ENCODE measurements at regions not wholly inside any gene's neighbourhood (a gene's known extent, or its start where the extent isn't known, plus 50 kb on each side); places are given as distances from the start of the nearest gene placed in this dataset.

- H3K27ac ChIP-seq, result no peak overlapping the region
- H3K27me3 ChIP-seq, result no peaks in the 10 kb centered on the region
- no peak overlapping the region for H3K4me3 ChIP-seq
- H3K36me3 ChIP-seq, result no peaks in the 10 kb centered on the region
- no peak for DNase-seq
- intact Hi-C loops (cut with DNase I), result no loop called here
- H3K9me3 ChIP-seq, result no peaks in the 10 kb centered on the region
- H3K4me1 ChIP-seq (ENCODE audit: insufficient read depth), result no peaks in the 10 kb centered on the region
- TF ChIP-seq EP300 (IDR thresholded peaks at IDR 0.05) (no peak), CTCF (IDR thresholded peaks at IDR 0.05) (no peak), POLR2A (IDR thresholded peaks at IDR 0.05) (no peak)
Measured at GRCh38 chr6:137357948-137358266, 136.3 kb downstream of the OLIG3 start.

- TF ChIP-seq CTCF (IDR thresholded peaks at IDR 0.05) (no peak), EP300 (IDR thresholded peaks at IDR 0.05) (no peak), POLR2A (IDR thresholded peaks at IDR 0.05) (no peak)
- Histone ChIP-seq H3K9me3 (no peaks in the 10 kb centered on the region), H3K4me1 (ENCODE audit: insufficient read depth) (no peaks in the 10 kb centered on the region), H3K27ac (no peak overlapping the region), H3K4me3 (no peak overlapping the region), H3K27me3 (no peaks in the 10 kb centered on the region), H3K36me3 (no peaks in the 10 kb centered on the region)
- intact Hi-C loops (cut with DNase I), result no loop called here
- WGBS, 3 donors, result 59 to 62% (median 60%) methylated on average over 14 of the region's 14 CpGs
- no peak for DNase-seq
Measured at GRCh38 chr6:137357263-137357947, 136.8 kb downstream of the OLIG3 start.

GRCh38 chr6:137353842-137354397, 134.7 kb upstream of the IFNGR1 start:
- no peak for TF ChIP-seq POLR2A (IDR thresholded peaks at IDR 0.05)
- TF ChIP-seq EP300 (IDR thresholded peaks at IDR 0.05), result no peak
- H3K4me3 ChIP-seq, result no peak overlapping the region
- no peaks in the 10 kb centered on the region for H3K9me3 ChIP-seq
- no peaks in the 10 kb centered on the region for H3K36me3 ChIP-seq
- 87 to 90% (median 88%) methylated on average over 7 of the region's 7 CpGs for WGBS, 3 donors
- no peak overlapping the region for H3K27ac ChIP-seq
- H3K4me1 ChIP-seq (ENCODE audit: insufficient read depth), result no peaks in the 10 kb centered on the region
- DNase-seq, result no peak
- no peaks in the 10 kb centered on the region for H3K27me3 ChIP-seq
- intact Hi-C loops (cut with DNase I), result no loop called here

GRCh38 chr6:137353346-137353745, 134.2 kb upstream of the IFNGR1 start:
- 62 to 76% (median 76%) methylated on average over 2 of the region's 2 CpGs for WGBS, 3 donors

More at GRCh38 chr6:137353346-137353745, 134.2 kb upstream of the IFNGR1 start:
- Histone ChIP-seq H3K36me3 (no peaks in the 10 kb centered on the region), H3K4me3 (no peak overlapping the region), H3K9me3 (no peaks in the 10 kb centered on the region), H3K27ac (no peak overlapping the region), H3K4me1 (ENCODE audit: insufficient read depth) (no peaks in the 10 kb centered on the region), H3K27me3 (no peaks in the 10 kb centered on the region)
- TF ChIP-seq POLR2A (IDR thresholded peaks at IDR 0.05) (no peak), EP300 (IDR thresholded peaks at IDR 0.05) (no peak), CTCF (IDR thresholded peaks at IDR 0.05) (no peak)
- intact Hi-C loops (cut with DNase I), result no loop called here
- DNase-seq, result no peak

Measured in ovary (tissue), 7 donors.